Activated naive CD4-positive, alpha-beta T cell treated with anti-CD3 and anti-CD28 coated beads, Interleukin-2, amount 50 U/mL, for 16 hours (primary cell): ENCODE measurements at regions not wholly inside any gene's neighbourhood (a gene's known extent, or its start where the extent isn't known, plus 50 kb on each side); places are given as distances from the start of the nearest gene placed in this dataset.

Experiments used
- DNase-seq: peaks from one replicate; pipeline ENCODE4 v3.0.0-alpha.2; 2020

- DNase-seq, result no peak
Measured at GRCh38 chr5:61850696-61851095, 455.3 kb upstream of the KIF2A start.

DNA sequence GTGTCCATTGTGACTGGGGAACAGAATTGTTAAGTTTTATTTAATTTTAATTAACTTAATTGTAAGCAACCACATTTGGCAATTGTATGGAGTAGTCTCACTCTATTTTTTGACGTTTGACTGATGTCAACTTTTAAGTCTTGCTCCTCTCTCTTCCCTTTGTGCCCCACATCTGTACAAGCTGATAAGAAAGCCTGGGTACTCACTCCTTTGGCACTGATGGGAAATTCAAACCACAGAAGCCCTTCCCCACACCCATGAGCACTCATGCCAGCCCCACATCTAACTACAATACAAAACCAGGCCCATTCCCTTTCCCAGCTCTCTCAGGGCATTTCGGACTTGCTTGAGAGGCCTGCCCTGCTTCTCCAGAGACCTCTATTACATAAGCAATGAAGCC is 451.5 kb upstream of the KIF2A start:
- no peak for DNase-seq

- DNase-seq, result no peak
Measured at GRCh38 chr5:61860978-61861377, 445.0 kb upstream of the KIF2A start.

DNA sequence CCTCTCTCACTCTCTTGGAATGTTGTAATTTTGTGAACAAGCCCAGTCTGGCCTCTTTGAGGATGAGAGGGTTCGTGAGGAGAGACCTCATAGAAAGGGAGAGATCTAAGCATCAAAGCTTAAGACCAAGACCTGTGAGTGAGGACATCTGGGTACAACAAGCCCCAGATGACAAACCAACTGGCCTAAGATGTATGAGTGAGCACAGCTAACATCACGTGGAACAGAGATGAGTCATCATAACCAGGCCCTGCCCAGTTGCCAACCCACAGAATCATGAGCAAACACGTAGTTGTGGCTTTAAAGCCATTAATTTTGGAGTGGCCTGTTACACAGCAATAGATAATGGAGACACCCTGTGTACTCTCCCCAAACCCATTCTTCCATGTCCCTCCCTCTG is 439.1 kb upstream of the KIF2A start:
- no peak for DNase-seq

- DNase-seq, result no peak
Measured at GRCh38 chr5:61869333-61869732, 436.7 kb upstream of the KIF2A start.

DNA sequence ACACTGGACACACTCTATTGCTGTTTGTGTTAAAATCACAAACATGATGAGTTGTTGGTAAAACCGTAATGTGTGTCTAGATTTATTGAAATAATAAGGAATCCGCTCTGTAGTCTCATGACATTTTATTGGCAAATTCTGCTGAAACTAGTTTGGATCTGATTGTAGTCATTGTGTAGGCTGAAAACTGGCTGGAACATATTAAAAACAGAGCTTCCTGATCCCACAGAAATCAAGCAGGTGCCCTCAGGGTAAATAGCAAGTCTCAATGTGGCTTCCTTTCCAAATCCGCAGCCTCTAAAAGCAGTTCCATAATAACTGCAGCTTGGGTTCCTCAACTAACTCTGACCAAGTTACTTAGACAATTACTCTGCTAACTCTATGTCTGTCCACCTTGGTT is 427.5 kb upstream of the KIF2A start:
- no peak for DNase-seq

DNA sequence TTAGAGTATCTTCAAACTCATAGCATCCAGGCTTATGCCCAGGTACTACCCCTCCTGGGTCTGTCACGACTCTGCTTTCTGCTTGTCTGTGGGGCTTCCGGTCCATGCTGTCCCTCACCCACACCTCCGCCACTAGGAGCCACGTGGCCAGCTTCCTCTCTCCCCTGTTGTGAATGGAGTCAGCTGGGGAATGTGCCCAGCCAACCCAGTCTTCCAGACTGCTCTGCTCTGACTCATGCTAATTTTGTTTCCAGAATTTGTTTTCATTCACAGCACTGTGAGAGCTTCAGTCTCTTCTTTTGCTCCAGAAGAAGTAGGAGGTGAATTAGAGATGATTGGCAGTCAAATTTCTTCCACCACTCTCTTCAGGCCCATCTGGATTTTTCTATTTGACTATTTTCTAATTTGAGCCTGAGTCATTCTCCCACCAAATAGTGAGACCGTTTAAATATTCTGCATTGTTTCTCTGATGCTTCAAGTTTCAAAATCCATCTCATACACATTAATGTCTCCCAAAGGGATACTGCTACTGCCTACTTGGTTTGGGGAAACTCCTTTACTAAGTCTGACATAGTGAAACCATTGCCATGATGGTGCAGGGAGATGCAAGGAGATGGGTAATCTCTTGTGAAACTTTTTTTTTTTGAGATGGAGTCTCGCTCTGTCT is 424.1 kb upstream of the KIF2A start:
- no peak for DNase-seq

DNA sequence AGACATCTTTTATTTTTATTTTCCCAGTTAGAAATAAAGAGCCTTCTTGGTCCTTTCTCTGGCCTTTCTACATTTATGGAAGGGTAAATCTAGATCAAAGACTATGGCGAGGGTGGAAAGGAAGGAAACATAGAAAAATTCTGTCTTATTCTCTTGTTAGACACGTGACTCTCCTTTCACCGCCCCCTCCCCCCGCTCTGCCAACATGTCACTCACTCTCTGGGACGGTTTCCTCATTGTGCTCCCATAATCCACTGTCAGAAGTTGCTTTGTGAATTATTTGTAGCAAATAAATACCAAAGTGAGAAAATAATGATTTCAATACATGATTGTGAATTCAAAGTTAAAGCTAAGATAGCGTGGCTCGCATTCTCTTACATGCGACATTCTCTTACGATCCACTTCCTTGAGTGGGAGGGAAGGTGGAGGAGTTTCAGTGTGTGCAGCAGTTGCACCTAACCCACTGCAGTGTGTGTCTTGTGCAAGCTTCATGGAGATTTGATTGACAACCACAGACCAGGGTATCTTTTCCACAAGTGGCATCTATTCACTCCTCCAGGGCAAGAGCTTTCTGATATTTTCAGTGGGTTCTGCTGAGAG is 423.0 kb upstream of the KIF2A start:
- DNase-seq, result no peak

DNA sequence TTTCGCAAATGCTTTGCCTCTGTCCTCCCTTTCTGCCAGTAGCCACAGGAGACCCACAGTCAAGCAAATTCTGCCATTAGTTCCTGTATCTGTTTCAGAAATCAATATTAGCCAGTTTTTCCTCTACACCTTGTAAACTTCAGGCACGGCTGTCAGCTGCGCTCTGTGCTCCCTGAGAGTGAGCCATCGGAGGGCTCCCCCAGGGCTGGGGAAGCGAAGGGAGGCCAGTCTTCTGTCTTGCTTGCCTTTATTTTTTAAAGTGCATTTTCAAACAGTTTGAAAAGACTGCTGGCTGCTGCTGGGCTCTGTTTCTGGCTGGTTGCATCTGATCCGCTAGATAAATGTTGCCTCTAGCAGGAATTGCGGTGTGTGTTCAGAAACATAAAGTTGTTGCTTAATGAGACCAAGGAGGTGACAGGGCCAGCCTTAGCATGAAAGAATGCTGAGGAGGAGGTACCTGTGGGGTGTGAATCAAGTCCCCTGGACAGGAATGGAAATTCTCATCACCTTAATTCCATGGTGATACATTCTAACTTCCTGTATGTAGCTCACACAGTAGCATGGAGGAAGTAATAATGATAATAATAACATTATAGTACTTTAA is 421.7 kb upstream of the KIF2A start:
- DNase-seq, result no peak

- DNase-seq, result no peak
Measured at GRCh38 chr5:61886214-61886613, 419.8 kb upstream of the KIF2A start.

DNA sequence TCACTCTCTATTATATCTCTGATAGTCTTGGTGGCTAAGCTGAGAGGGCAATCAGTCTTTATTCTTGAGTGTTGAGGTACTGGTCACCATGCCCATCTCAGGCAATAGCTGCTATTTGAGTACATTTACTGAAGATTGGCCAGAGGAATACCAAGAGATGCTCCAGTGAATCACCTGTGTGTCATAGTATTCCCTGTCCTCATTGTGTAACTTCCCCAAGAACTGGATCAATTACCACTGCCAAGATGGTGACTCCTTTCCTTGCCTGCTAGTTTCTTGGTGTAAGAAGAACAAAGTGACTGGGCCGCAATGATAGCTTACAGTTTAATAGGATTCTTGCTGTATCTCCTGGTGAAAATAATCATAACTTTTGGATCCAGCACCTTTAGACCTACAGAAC is 418.7 kb upstream of the KIF2A start:
- DNase-seq, result no peak

GRCh38 chr5:61894046-61894445 is 412.0 kb upstream of the KIF2A start:
- no peak for DNase-seq

DNA sequence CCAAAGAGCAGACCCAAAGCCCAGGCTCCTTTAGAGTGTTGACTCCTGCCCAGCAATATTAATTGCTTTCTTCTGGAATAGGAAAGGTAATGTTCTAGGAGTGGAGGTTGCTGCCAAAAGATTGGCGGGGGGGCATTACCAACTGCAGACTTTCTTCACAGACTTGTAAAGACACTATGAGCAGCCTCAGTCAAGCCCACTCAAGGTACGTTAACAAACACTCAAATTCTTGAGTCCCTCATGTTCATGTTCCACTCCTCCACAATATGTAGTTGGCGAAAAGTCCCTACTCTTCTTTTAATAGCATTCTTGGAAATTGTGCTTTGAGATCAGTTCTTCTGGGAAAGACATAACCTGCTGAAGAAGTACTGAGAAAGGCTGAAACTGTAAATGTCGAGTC is 409.2 kb upstream of the KIF2A start:
- no peak for DNase-seq

- no peak for DNase-seq
Measured at GRCh38 chr5:61897251-61897650, 408.8 kb upstream of the KIF2A start.

DNA sequence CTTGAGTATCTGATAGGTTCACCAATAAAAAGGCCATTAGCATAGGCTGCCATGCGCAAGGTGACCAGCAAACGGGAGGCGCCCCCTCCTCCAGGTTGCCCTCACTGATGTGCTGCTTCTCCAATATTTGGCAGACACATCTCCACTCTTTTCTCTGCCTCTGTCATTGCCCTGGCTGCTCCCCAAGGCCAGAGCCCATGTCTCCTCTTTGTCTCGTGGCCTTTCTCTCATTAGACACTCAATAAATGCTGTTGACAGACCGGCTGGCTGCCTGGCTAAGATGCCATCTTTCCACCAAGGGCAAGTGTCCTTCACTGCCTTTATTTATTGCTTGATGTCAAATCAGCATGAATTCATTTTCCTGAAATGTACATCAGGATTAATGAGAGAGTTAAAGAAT is 404.0 kb upstream of the KIF2A start:
- no peak for DNase-seq

- DNase-seq, result no peak
Measured at GRCh38 chr5:61904730-61905129, 401.3 kb upstream of the KIF2A start.

DNA sequence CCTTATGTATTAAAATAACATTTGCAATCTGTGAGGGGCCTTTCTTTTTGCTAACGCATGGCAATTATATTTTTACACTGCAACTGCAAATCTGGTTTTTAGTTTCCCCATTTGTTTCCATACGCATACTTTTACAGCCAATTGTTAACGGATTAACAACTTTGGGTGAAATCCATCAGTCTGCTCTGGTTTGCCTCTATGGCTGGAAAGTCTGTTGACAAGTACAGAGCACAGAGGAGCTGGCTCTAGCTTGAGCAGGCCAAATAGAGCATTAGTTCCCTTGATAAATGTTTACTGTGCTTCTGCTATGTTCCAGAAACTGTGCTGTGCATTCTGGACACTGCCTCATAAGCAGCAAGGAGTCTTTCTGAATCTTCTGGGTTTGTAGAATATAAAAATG is 400.4 kb upstream of the KIF2A start:
- no peak for DNase-seq

GRCh38 chr5:61906820-61907219 is 399.2 kb upstream of the KIF2A start:
- DNase-seq, result no peak

GRCh38 chr5:61907995-61908394 is 398.0 kb upstream of the KIF2A start:
- DNase-seq, result no peak

- no peak for DNase-seq
Measured at GRCh38 chr5:61910771-61911170, 395.2 kb upstream of the KIF2A start.

DNA sequence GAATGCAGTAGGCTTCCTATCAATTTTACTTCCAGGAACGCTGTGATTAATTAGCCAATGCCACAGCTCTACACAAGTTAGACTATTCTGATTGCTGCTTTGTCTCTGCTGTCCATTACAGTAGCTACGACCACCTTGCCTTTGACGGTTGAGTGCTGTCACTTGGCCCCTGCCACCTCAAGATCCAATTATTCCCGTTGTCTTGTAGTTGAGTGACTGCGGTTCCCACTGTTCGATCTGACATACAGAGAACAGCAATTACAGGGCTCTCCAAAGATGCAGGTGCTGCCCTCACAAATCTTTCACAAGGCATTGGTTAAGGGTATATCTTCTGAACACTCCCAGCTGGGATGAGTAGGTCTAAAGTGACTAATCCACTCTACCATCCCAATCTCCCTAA is 393.4 kb upstream of the KIF2A start:
- no peak for DNase-seq

- no peak for DNase-seq
Measured at GRCh38 chr5:61915646-61916045, 390.4 kb upstream of the KIF2A start.

DNA sequence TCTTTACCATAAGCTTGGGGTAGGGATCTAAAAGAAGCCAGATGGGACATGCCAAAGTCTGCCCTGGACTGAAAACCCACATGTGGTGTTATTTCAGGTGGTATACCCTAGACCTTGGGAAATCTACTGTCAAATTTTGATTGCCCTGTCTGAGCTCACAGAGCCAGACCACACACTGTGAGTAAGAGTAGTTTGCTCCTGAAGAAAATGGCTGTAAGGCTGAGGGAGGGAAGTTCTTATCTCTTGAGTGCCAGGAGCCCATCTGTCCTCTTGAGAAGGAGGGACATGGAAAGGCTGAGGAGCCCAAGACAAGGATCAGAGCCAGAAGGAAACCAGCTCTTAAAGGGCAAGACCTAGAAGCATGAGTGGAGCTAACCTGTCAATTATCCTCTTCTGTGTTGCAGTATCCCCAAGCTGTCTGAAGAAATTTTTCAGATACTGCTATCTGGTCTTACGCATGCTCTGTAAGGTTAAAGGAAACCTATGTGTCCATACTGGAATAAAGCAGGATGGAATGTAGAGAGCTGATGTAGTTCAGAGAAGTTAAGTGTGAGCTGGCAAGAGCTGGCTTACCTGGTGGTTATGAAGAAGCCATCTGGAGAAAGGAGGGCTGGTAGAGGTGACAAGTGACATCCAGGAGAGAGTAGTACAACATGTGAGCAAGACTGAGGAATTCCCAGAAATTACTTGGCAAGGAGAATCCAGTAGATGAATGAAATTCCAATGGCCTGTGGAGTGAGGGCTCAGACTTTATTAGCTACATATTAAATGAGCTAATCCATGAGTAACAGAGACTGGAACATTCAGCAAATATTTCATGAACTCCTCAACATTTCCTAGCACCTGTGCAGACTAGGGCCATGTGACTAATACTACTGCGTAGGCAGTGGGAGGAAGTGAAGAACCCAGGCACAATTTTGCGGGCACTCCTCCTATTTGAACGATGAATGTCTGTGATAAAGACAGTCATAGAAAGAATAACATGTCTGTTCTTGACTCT is 389.1 kb upstream of the KIF2A start:
- no peak for DNase-seq

DNA sequence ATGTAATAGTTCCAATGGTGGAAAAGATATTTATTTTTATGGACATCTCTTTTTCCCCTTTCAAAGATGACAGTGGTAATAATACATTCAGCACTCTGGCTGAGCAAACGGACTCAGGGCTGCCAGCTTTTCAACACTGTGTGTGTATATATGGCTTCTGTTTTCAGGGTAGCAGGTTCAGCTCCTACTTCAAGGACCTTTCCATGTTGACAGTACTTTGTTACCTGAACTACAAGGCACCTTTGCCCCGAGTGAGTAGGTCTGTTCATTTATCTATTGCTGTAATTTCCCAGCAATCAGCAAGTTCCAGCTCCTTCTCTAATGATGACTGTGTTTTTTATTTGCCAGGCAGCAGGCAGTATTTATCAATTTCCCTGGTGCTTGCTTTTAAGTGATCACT is 387.4 kb upstream of the KIF2A start:
- no peak for DNase-seq
